T-helper 1 cell (primary cell): ENCODE measurements at regions not wholly inside any gene's neighbourhood (a gene's known extent, or its start where the extent isn't known, plus 50 kb on each side); places are given as distances from the start of the nearest gene placed in this dataset.
A peak's percentile ranks its signal among the peaks of the same experiment; 100 is the strongest.

ENCODE experiments used
- DNase-seq, 5 donors: peaks; one replicate each; pipeline ENCODE4 v3.0.0-alpha.2; 2012 to 2020

- no peak for DNase-seq
Measured at GRCh38 chr11:109814824-109815223, 278.4 kb upstream of the ZC3H12C start.

- DNase-seq, result no peak
Measured at GRCh38 chr11:109815500-109816150, 277.6 kb upstream of the ZC3H12C start.

GRCh38 chr11:109818290-109818689 lies 274.9 kb upstream of the ZC3H12C start:
- no peak for DNase-seq

GRCh38 chr11:109819410-109819809 lies 273.8 kb upstream of the ZC3H12C start:
- no peak for DNase-seq

GRCh38 chr11:109821511-109821910 lies 271.7 kb upstream of the ZC3H12C start:
- no peak for DNase-seq

GRCh38 chr11:109822436-109823102 lies 270.6 kb upstream of the ZC3H12C start:
- no peak for DNase-seq

- DNase-seq, result no peak
Measured at GRCh38 chr11:109828387-109828786, 264.8 kb upstream of the ZC3H12C start.

- DNase-seq, result no peak
Measured at GRCh38 chr11:109838026-109838425, 255.2 kb upstream of the ZC3H12C start.

- DNase-seq, result no peak
Measured at GRCh38 chr11:109845437-109845836, 247.8 kb upstream of the ZC3H12C start.

GRCh38 chr11:109847621-109848020 lies 245.6 kb upstream of the ZC3H12C start:
- no peak for DNase-seq

GRCh38 chr11:109849051-109849450 lies 244.1 kb upstream of the ZC3H12C start:
- no peak for DNase-seq

- no peak for DNase-seq
Measured at GRCh38 chr11:109849946-109850345, 243.2 kb upstream of the ZC3H12C start.

- no peak for DNase-seq
Measured at GRCh38 chr11:109851780-109852390, 241.3 kb upstream of the ZC3H12C start.

- peak in 1 of 5 donors; percentile 32 for DNase-seq
Measured at GRCh38 chr11:109853156-109853776, 239.9 kb upstream of the ZC3H12C start.

GRCh38 chr11:109854731-109855130 lies 238.5 kb upstream of the ZC3H12C start:
- DNase-seq, result no peak

- no peak for DNase-seq
Measured at GRCh38 chr11:109856928-109857327, 236.3 kb upstream of the ZC3H12C start.

- DNase-seq, result no peak
Measured at GRCh38 chr11:109857637-109858036, 235.6 kb upstream of the ZC3H12C start.

- DNase-seq, result no peak
Measured at GRCh38 chr11:109858152-109858551, 235.0 kb upstream of the ZC3H12C start.

GRCh38 chr11:109859045-109859724 lies 234.0 kb upstream of the ZC3H12C start:
- DNase-seq, result no peak

GRCh38 chr11:109862835-109863234 lies 230.4 kb upstream of the ZC3H12C start:
- no peak for DNase-seq

GRCh38 chr11:109864151-109864661 lies 229.0 kb upstream of the ZC3H12C start:
- DNase-seq, result peak in 1 of 5 donors; percentile 13

- no peak for DNase-seq
Measured at GRCh38 chr11:109864834-109865547, 228.2 kb upstream of the ZC3H12C start.
